ENCODE measurements at regions not wholly inside any gene's neighbourhood (a gene's known extent, or its start where the extent isn't known, plus 50 kb on each side); places are given as distances from the start of the nearest gene placed in this dataset.

- no peak for TF ChIP-seq POLR2A (IDR thresholded peaks at IDR 0.05)
- TF ChIP-seq, protein P1, sequence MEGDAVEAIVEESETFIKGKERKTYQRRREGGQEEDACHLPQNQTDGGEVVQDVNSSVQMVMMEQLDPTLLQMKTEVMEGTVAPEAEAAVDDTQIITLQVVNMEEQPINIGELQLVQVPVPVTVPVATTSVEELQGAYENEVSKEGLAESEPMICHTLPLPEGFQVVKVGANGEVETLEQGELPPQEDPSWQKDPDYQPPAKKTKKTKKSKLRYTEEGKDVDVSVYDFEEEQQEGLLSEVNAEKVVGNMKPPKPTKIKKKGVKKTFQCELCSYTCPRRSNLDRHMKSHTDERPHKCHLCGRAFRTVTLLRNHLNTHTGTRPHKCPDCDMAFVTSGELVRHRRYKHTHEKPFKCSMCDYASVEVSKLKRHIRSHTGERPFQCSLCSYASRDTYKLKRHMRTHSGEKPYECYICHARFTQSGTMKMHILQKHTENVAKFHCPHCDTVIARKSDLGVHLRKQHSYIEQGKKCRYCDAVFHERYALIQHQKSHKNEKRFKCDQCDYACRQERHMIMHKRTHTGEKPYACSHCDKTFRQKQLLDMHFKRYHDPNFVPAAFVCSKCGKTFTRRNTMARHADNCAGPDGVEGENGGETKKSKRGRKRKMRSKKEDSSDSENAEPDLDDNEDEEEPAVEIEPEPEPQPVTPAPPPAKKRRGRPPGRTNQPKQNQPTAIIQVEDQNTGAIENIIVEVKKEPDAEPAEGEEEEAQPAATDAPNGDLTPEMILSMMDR (IDR thresholded peaks at IDR 0.05 in 8 of 11, conservative IDR thresholded peaks at IDR 0.05 in 3 of 11), result no peak
Measured at GRCh38 chr2:137847443-137847842, 116.8 kb upstream of the HNMT start.
